SK-N-SH treated with all-trans-retinoic acid at 6 μM for 48 hours (cell line): ENCODE measurements at regions not wholly inside any gene's neighbourhood (a gene's known extent, or its start where the extent isn't known, plus 50 kb on each side); places are given as distances from the start of the nearest gene placed in this dataset.

Source experiments
- ATAC-seq: fragments of 200-7000 bp; cut with Tn5 transposase; 3 replicates; pipeline ENCODE4 v1.9.1; 2020; ENCODE audit warnings: mild to moderate bottlenecking, moderate library complexity
- ARNTL ChIP-seq: fragments of 450-650 bp; formaldehyde crosslinking; IDR thresholded peaks from 2 replicates; pipeline ENCODE4 v1.5.0; 2020; ENCODE audit warnings: low read depth, mild to moderate bottlenecking, moderate library complexity, borderline replicate concordance
- BACH2 ChIP-seq: fragments of 250-450 bp; sonication (Bioruptor Pico); IDR thresholded peaks from 2 replicates; pipeline ENCODE4 v1.9.0; 2021; ENCODE audit warnings: mild to moderate bottlenecking, borderline replicate concordance
- CSDC2 ChIP-seq: fragments of 250-450 bp; sonication (Bioruptor Pico); IDR thresholded peaks from 2 replicates; pipeline ENCODE4 v1.5.0; 2020; ENCODE audit warnings: mild to moderate bottlenecking, moderate library complexity
- ESRRG ChIP-seq: fragments of 250-450 bp; sonication (Bioruptor Pico); IDR thresholded peaks from 2 replicates; pipeline ENCODE4 v1.6.1; 2021; ENCODE audit warnings: mild to moderate bottlenecking
- ISL1 ChIP-seq: fragments of 250-450 bp; sonication (Bioruptor Pico); IDR thresholded peaks from 2 replicates; pipeline ENCODE4 v2.1.2; 2022; ENCODE audit warnings: mild to moderate bottlenecking, moderate library complexity
- PPARA ChIP-seq: fragments of 250-450 bp; sonication (Bioruptor Pico); IDR thresholded peaks from 2 replicates; pipeline ENCODE4 v1.5.0; 2020; ENCODE audit warnings: mild to moderate bottlenecking, borderline replicate concordance
- SNAI2 ChIP-seq: fragments of 250-450 bp; sonication (Bioruptor Pico); IDR thresholded peaks from 2 replicates; pipeline ENCODE4 v1.5.0; 2020; ENCODE audit warnings: mild to moderate bottlenecking, moderate library complexity
- TCF4 ChIP-seq: fragments of 250-450 bp; sonication (Bioruptor Pico); IDR thresholded peaks from 2 replicates; pipeline ENCODE4 v1.8.0; 2021; ENCODE audit warnings: mild to moderate bottlenecking, moderate library complexity, borderline replicate concordance
- TOX ChIP-seq: fragments of 250-450 bp; sonication (Bioruptor Pico); IDR thresholded peaks from 2 replicates; pipeline ENCODE4 v1.8.0; 2021; ENCODE audit warnings: mild to moderate bottlenecking, moderate library complexity, borderline replicate concordance
- ZC3H10 ChIP-seq: fragments of 250-450 bp; sonication (Bioruptor Pico); IDR thresholded peaks from 2 replicates; pipeline ENCODE4 v1.5.1; 2021; ENCODE audit warnings: mild to moderate bottlenecking, moderate library complexity
- ZFP3 ChIP-seq: fragments of 250-450 bp; sonication (Bioruptor Pico); IDR thresholded peaks from 2 replicates; pipeline ENCODE4 v1.5.0; 2020; ENCODE audit warnings: mild to moderate bottlenecking, moderate library complexity
- ZFP30 ChIP-seq: fragments of 450-650 bp; formaldehyde crosslinking; IDR thresholded peaks from 2 replicates; pipeline ENCODE4 v1.5.0; 2022; ENCODE audit warnings: mild to moderate bottlenecking, moderate library complexity
- ZNF565 ChIP-seq: fragments of 450-650 bp; formaldehyde crosslinking; conservative IDR thresholded peaks from 2 replicates; pipeline ENCODE4 v1.5.0; 2020; ENCODE audit warnings: low read depth, mild to moderate bottlenecking, moderate library complexity
- ZNF70 ChIP-seq: fragments of 450-650 bp; formaldehyde crosslinking; IDR thresholded peaks from 2 replicates; pipeline ENCODE4 v1.5.0; 2020; ENCODE audit warnings: mild to moderate bottlenecking, moderate library complexity
- TF ChIP-seq, protein P1 (sequence below): fragments of 250-450 bp; sonication (Bioruptor Pico); IDR thresholded peaks from 2 replicates; pipeline ENCODE4 v1.8.0; 2020; ENCODE audit warnings: mild to moderate bottlenecking, moderate library complexity, borderline replicate concordance
- TF ChIP-seq, protein P2 (sequence below): fragments of 250-450 bp; sonication (Bioruptor Pico); IDR thresholded peaks from 2 replicates; pipeline ENCODE4 v1.8.0; 2021; ENCODE audit warnings: low read depth, mild to moderate bottlenecking, moderate library complexity, borderline replicate concordance
- TF ChIP-seq, protein P3 (sequence below): fragments of 250-450 bp; sonication (Bioruptor Pico); IDR thresholded peaks from 2 replicates; pipeline ENCODE4 v1.5.1; 2020; ENCODE audit warnings: low read depth, mild to moderate bottlenecking, moderate library complexity
- TF ChIP-seq, protein P4 (sequence below): fragments of 250-450 bp; sonication (Bioruptor Pico); IDR thresholded peaks from 2 replicates; pipeline ENCODE4 v1.5.1; 2021; ENCODE audit warnings: mild to moderate bottlenecking, moderate library complexity

- ATAC-seq: no peak
- TF ChIP-seq, protein P1, sequence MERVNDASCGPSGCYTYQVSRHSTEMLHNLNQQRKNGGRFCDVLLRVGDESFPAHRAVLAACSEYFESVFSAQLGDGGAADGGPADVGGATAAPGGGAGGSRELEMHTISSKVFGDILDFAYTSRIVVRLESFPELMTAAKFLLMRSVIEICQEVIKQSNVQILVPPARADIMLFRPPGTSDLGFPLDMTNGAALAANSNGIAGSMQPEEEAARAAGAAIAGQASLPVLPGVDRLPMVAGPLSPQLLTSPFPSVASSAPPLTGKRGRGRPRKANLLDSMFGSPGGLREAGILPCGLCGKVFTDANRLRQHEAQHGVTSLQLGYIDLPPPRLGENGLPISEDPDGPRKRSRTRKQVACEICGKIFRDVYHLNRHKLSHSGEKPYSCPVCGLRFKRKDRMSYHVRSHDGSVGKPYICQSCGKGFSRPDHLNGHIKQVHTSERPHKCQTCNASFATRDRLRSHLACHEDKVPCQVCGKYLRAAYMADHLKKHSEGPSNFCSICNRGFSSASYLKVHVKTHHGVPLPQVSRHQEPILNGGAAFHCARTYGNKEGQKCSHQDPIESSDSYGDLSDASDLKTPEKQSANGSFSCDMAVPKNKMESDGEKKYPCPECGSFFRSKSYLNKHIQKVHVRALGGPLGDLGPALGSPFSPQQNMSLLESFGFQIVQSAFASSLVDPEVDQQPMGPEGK: no peak
- TF ChIP-seq ZNF565 (CRISPR knock-in tag) (no peak), TOX (CRISPR knock-in tag) (no peak), ZFP30 (no peak), ISL1 (CRISPR knock-in tag) (no peak), ARNTL (CRISPR knock-in tag) (no peak), BACH2 (no peak), ESRRG (no peak), ZFP3 (CRISPR knock-in tag) (no peak), SNAI2 (CRISPR knock-in tag) (no peak), PPARA (CRISPR knock-in tag) (no peak)
- TF ChIP-seq, protein P2, sequence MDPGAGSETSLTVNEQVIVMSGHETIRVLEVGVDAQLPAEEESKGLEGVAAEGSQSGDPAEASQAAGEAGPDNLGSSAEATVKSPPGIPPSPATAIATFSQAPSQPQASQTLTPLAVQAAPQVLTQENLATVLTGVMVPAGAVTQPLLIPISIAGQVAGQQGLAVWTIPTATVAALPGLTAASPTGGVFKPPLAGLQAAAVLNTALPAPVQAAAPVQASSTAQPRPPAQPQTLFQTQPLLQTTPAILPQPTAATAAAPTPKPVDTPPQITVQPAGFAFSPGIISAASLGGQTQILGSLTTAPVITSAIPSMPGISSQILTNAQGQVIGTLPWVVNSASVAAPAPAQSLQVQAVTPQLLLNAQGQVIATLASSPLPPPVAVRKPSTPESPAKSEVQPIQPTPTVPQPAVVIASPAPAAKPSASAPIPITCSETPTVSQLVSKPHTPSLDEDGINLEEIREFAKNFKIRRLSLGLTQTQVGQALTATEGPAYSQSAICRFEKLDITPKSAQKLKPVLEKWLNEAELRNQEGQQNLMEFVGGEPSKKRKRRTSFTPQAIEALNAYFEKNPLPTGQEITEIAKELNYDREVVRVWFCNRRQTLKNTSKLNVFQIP: no peak
- TF ChIP-seq, all 23 proteins: peak for 0
Observed at GRCh38 chrX:79604364-79604763, 237.2 kb upstream of the ITM2A start.

DNA sequence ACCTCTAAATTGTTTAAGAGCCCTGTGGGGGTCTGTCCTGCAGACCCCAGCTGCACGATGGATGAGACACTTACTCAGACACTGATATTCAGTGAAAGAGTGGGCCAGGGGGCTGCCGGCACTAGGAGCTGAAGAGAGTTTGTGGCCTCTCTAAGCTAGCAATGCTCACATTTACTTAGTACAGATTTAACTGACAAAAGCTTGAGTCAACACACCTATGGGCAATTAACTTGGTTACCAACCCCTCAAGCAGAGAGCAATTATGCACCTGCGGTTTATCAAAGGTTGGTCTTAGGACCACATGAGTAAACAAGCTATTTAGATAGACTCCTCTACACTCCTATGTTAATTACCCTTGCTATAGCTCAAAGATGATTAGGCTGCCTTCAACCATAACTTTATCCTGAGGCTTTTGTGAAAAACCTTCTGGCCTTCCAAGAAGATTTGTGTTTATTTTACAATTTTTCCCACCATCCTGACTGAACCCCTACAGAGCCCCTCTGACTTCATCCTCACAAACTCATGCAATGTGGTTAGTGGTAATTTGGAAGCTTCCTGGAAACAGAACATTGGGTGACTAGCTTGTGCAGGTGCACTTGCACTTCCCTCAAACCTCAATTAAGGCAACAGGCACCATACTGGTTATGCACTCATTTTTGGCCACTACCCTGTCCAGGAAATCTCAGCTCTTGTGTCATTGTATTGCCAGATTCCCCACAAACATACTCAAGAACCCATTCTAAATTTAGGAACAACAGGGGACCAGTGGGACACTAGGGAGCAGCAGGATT, 234.4 kb upstream of the ITM2A start:
- no peak for TF ChIP-seq CSDC2 (CRISPR knock-in tag)
- no peak for ATAC-seq

DNA sequence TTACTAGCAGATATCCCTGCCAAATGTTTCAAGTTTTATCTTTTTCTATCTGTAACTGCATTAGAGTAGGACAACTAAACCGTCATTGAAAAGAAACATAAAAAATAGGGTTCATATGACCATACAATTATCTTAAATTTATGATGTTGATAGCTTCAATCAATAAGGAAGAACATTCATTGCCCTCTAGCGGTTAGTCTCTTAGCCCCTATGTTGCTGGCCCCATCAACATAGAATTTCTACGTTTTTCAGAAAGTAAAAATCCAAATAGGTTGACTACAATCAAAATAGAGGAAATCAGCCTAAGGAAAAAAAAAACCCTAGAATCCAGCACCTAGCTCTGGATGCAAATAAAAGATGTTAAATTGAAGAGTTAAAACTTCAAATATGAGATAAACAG, 225.1 kb upstream of the ITM2A start:
- TF ChIP-seq ISL1 (CRISPR knock-in tag) (peak; percentile 32; the same call in 1 of the 2 replicates), TOX (CRISPR knock-in tag) (no peak), BACH2 (no peak), ZC3H10 (CRISPR knock-in tag) (no peak), ESRRG (no peak)
- TF ChIP-seq, protein P3, sequence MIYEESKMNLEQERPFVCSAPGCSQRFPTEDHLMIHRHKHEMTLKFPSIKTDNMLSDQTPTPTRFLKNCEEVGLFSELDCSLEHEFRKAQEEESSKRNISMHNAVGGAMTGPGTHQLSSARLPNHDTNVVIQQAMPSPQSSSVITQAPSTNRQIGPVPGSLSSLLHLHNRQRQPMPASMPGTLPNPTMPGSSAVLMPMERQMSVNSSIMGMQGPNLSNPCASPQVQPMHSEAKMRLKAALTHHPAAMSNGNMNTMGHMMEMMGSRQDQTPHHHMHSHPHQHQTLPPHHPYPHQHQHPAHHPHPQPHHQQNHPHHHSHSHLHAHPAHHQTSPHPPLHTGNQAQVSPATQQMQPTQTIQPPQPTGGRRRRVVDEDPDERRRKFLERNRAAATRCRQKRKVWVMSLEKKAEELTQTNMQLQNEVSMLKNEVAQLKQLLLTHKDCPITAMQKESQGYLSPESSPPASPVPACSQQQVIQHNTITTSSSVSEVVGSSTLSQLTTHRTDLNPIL (CRISPR knock-in tag): no peak
- ATAC-seq: no peak

DNA sequence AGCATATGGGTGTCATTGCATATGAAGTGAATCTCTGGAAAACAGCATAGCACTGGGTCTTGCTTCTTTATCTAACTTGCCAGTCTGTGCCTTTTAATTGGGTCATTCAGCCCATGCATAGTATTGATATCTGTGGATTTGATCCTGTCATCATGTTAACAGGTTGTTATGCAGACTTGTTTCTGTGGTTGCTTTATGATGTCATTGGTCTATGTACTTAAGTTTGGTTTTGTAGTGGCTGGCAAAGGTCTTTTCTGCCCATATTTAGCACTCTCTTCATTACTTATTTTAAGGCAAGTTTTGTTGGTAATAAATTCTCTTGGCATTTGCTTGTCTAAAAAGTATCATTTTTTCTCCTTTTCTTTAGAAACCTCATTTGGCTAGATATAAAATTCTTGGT, 221.1 kb upstream of the ITM2A start:
- no peak for ATAC-seq
- TF ChIP-seq, protein P4, sequence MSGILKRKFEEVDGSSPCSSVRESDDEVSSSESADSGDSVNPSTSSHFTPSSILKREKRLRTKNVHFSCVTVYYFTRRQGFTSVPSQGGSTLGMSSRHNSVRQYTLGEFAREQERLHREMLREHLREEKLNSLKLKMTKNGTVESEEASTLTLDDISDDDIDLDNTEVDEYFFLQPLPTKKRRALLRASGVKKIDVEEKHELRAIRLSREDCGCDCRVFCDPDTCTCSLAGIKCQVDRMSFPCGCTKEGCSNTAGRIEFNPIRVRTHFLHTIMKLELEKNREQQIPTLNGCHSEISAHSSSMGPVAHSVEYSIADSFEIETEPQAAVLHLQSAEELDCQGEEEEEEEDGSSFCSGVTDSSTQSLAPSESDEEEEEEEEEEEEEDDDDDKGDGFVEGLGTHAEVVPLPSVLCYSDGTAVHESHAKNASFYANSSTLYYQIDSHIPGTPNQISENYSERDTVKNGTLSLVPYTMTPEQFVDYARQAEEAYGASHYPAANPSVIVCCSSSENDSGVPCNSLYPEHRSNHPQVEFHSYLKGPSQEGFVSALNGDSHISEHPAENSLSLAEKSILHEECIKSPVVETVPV: no peak
- TF ChIP-seq ZFP3 (CRISPR knock-in tag) (no peak), ZNF70 (CRISPR knock-in tag) (no peak), TCF4 (CRISPR knock-in tag) (no peak), BACH2 (no peak)
- TF ChIP-seq, protein P2: no peak

DNA sequence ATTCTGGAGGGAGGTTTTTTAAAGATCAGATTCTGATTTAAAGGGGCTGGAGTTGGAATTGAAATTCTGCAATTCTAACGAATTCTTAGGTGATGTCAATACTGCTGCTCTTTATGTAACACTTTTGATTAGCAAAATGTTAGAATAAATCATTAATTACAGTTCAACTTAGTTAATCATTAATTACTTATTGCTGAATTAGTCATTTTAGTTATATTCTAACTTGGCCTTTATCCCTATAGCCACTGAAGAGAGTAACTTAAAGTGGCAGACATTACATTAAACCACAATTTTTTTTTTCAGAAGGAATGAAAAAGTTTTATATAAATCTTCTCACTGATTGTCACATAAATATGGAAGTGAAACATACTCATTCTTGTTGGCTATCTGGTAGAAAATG, 206.6 kb upstream of the ITM2A start:
- ATAC-seq: no peak
- TF ChIP-seq ARNTL (CRISPR knock-in tag) (no peak), TOX (CRISPR knock-in tag) (no peak), ZNF70 (CRISPR knock-in tag) (no peak)
- TF ChIP-seq, protein P3 (CRISPR knock-in tag): no peak
- TF ChIP-seq, protein P1: no peak
- TF ChIP-seq, protein P4: no peak
